ENCODE measurements at regions not wholly inside any gene's neighbourhood (a gene's known extent, or its start where the extent isn't known, plus 50 kb on each side); places are given as distances from the start of the nearest gene placed in this dataset.

DNA sequence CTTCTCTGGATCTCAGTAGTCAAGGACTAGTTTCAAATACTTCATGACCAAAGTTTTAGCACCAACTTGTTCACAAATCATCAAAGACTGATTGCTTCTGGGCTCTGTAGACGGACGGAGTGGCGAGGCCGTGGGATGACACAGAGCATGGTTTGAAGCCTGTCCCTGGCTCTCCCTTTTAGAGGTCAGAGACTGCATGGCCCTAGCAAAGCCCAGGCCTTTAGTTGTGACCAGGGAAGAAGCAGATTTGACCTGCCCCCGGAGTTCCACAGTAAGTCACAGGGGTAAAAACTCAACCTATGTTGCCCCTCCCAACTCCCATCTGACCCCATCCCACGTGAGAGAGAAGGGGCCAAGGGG, 90.4 kb downstream of the SYNE3 start:
- DNase-seq (no peak), FAIRE-seq (no peak)
- Histone ChIP-seq H3K27me3 (ENCODE audit: control insufficient read depth, insufficient read depth, low read length) (no peaks in the 10 kb centered on the region), H3K4me3 (ENCODE audit: low read length in 3 of 3) (no peak overlapping the region), H3K27ac (ENCODE audit: low read depth in 2 of 2, low read length in 2 of 2) (no peak overlapping the region), H3K36me3 (ENCODE audit: control insufficient read depth in 2 of 3, insufficient read depth in 3 of 3, low read length in 3 of 3) (no peaks in the 10 kb centered on the region), H3K4me1 (ENCODE audit: control insufficient read depth in 2 of 3, insufficient read depth in 2 of 3, low read depth in 1 of 3, low read length in 3 of 3) (peaks cover 0 to 9% (median 0%) of the 10 kb centered on the region in 3 donors), H3K9ac (ENCODE audit: low read length in 3 of 3) (no peak overlapping the region), H3K9me3 (ENCODE audit: control insufficient read depth in 2 of 3, insufficient read depth in 1 of 3, low read length in 3 of 3) (no peaks in the 10 kb centered on the region)
- TF ChIP-seq, protein P1, sequence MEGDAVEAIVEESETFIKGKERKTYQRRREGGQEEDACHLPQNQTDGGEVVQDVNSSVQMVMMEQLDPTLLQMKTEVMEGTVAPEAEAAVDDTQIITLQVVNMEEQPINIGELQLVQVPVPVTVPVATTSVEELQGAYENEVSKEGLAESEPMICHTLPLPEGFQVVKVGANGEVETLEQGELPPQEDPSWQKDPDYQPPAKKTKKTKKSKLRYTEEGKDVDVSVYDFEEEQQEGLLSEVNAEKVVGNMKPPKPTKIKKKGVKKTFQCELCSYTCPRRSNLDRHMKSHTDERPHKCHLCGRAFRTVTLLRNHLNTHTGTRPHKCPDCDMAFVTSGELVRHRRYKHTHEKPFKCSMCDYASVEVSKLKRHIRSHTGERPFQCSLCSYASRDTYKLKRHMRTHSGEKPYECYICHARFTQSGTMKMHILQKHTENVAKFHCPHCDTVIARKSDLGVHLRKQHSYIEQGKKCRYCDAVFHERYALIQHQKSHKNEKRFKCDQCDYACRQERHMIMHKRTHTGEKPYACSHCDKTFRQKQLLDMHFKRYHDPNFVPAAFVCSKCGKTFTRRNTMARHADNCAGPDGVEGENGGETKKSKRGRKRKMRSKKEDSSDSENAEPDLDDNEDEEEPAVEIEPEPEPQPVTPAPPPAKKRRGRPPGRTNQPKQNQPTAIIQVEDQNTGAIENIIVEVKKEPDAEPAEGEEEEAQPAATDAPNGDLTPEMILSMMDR (IDR thresholded peaks at IDR 0.05; ENCODE audit: borderline replicate concordance, extremely low read depth, insufficient read depth), result no peak
- intact Hi-C loops (cut with DNase I), result no loop called here

DNA sequence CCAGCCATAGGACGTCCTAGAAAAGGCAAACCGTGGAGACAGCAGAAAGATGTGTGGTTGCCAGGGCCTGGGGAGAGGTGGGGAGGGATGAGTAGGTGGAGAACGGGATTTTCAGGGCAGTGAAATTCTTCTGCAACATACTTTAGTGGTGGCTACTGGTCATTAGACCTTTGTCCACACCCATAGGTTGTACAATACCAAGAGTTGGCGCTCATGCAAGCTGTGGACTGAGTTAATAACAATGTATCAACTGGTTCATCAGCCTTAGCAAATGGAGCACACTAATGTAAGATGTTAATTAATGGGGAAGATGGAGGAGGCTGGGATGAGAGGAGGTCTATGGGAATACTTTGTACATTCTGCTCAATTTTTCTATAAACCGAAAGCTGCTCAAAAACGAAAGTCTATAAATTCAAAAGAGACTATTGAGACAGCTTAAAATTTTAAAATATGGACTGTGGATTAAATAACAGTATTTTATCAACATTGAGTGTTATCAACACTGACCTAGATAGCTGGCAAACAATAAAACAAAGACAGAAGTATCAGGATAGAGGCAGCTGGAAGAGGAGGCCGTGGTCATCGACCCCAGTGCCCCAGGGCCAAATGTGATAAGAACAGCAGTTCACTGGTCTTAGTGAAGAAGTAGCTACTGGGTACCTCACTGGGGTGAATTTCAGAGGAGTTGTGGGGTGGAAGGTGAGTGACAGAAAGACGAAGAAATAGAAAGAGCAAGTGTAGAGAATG, 90.9 kb downstream of the SYNE3 start:
- intact Hi-C loops (cut with DNase I), result no loop called here
- H3K9me3 ChIP-seq (ENCODE audit: control insufficient read depth in 2 of 3, insufficient read depth in 1 of 3, low read length in 3 of 3), result no peaks in the 10 kb centered on the region
- no peaks in the 10 kb centered on the region for H3K27me3 ChIP-seq (ENCODE audit: control insufficient read depth, insufficient read depth, low read length)
- H3K9ac ChIP-seq (ENCODE audit: low read length in 3 of 3), result no peak overlapping the region
- FAIRE-seq (no peak), DNase-seq (no peak)
- TF ChIP-seq, protein P1 (IDR thresholded peaks at IDR 0.05; ENCODE audit: borderline replicate concordance, extremely low read depth, insufficient read depth), result no peak
- no peaks in the 10 kb centered on the region for H3K36me3 ChIP-seq (ENCODE audit: control insufficient read depth in 2 of 3, insufficient read depth in 3 of 3, low read length in 3 of 3)
- no peak overlapping the region for H3K27ac ChIP-seq (ENCODE audit: low read depth in 2 of 2, low read length in 2 of 2)
- no peak overlapping the region for H3K4me3 ChIP-seq (ENCODE audit: low read length in 3 of 3)
- H3K4me1 ChIP-seq (ENCODE audit: control insufficient read depth in 2 of 3, insufficient read depth in 2 of 3, low read depth in 1 of 3, low read length in 3 of 3), result peaks cover 0 to 9% (median 0%) of the 10 kb centered on the region in 3 donors

DNA sequence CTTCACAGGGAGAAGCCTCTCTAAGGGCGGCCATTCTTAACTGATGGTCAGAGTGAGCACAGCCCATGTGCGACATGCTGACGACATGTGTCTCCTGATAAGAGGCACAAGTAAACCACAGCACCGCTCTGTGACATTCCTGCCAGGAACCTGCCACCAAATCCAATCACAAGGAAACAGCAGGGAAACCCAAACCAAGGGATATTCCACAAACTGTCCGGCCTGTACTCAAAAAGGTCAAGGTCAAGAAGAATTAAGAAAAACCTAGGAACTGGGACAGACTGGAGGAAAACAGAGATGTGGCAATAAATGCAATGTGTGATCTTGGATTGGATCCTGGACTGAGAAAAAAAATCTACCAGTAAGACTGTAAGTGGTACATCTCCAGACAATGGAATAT, 91.9 kb downstream of the SYNE3 start:
- H3K4me1 ChIP-seq (ENCODE audit: control insufficient read depth in 2 of 3, insufficient read depth in 2 of 3, low read depth in 1 of 3, low read length in 3 of 3), result peaks cover 0 to 2% (median 0%) of the 10 kb centered on the region in 3 donors
- no peak for DNase-seq
- no peak overlapping the region for H3K27ac ChIP-seq (ENCODE audit: low read depth in 2 of 2, low read length in 2 of 2)
- TF ChIP-seq, protein P1 (IDR thresholded peaks at IDR 0.05; ENCODE audit: borderline replicate concordance, extremely low read depth, insufficient read depth), result no peak
- no peak for FAIRE-seq
- H3K9me3 ChIP-seq (ENCODE audit: control insufficient read depth in 2 of 3, insufficient read depth in 1 of 3, low read length in 3 of 3), result no peaks in the 10 kb centered on the region
- H3K27me3 ChIP-seq (ENCODE audit: control insufficient read depth, insufficient read depth, low read length), result no peaks in the 10 kb centered on the region
- intact Hi-C loops (cut with DNase I), result no loop called here
- no peak overlapping the region for H3K4me3 ChIP-seq (ENCODE audit: low read length in 3 of 3)
- no peak overlapping the region for H3K9ac ChIP-seq (ENCODE audit: low read length in 3 of 3)
- H3K36me3 ChIP-seq (ENCODE audit: control insufficient read depth in 2 of 3, insufficient read depth in 3 of 3, low read length in 3 of 3), result no peaks in the 10 kb centered on the region

DNA sequence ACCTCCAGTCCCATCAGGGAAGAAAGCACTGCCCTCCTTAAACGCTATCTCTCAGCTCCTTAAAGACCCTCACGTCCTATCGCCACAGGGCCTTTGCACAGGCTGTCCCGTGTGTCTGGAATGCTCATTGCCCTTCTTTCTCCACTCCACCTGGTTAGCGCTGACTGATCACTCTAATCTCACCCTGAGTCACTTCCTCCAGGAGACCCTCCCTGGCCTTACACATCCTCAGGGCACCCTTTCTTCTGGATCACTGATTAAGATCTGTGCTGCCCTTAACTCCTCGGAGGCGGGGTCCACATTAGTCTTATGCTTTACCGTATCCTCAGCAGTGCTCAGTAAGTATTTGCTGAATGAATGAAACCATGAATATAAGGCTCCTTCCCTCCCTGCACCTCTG, 94.7 kb downstream of the SYNE3 start:
- TF ChIP-seq, protein P1 (IDR thresholded peaks at IDR 0.05; ENCODE audit: borderline replicate concordance, extremely low read depth, insufficient read depth), result no peak
- peaks cover 0 to 2% (median 0%) of the 10 kb centered on the region in 3 donors for H3K36me3 ChIP-seq (ENCODE audit: control insufficient read depth in 2 of 3, insufficient read depth in 3 of 3, low read length in 3 of 3)
- H3K9ac ChIP-seq (ENCODE audit: low read length in 3 of 3), result no peak overlapping the region
- FAIRE-seq, result no peak
- no peak for DNase-seq
- H3K9me3 ChIP-seq (ENCODE audit: control insufficient read depth in 2 of 3, insufficient read depth in 1 of 3, low read length in 3 of 3), result no peaks in the 10 kb centered on the region
- H3K4me3 ChIP-seq (ENCODE audit: low read length in 3 of 3), result no peak overlapping the region
- intact Hi-C loops (cut with DNase I), result no loop called here
- no peaks in the 10 kb centered on the region for H3K4me1 ChIP-seq (ENCODE audit: control insufficient read depth in 2 of 3, insufficient read depth in 2 of 3, low read depth in 1 of 3, low read length in 3 of 3)
- H3K27ac ChIP-seq (ENCODE audit: low read depth in 2 of 2, low read length in 2 of 2), result no peak overlapping the region
- H3K27me3 ChIP-seq (ENCODE audit: control insufficient read depth, insufficient read depth, low read length), result no peaks in the 10 kb centered on the region

Data from kidney (tissue), 13 donors.